ENCODE measurements at regions not wholly inside any gene's neighbourhood (a gene's known extent, or its start where the extent isn't known, plus 50 kb on each side); places are given as distances from the start of the nearest gene placed in this dataset.

DNA sequence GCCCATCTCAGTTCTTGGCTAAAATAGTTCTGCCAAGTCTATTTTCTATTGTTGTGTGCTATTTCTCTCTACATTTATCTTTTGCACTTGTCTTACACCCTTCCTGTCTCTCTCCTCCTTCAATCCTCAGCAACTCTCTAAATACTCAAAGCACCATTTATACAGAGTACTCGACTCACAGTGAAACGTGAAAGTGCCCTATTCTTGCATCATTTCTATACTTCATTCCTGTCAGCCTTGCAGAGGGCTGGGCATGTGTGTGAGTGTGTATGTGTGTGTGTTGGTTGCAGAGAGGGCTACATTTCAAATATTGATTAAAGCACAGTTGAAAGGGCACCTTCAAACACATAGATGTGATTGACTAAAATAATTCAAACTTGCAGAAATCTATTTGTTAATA, 373.2 kb upstream of the MANEA start:
- Histone ChIP-seq H4K20me1 (ENCODE audit: low read depth) (no peaks in the 10 kb centered on the region), H3K79me2 (ENCODE audit: low read depth) (no peaks in the 10 kb centered on the region), H3K27ac (no peak overlapping the region), H3K9ac (no peak overlapping the region), H3K9me3 (ENCODE audit: low read depth) (no peaks in the 10 kb centered on the region), H3K4me1 (no peaks in the 10 kb centered on the region), H2AFZ (replicated peaks) (no peak overlapping the region), H3K4me3 (no peak overlapping the region), H3K27me3 (no peaks in the 10 kb centered on the region), H3K36me3 (no peaks in the 10 kb centered on the region), H3K4me2 (no peak overlapping the region), H3F3A (ENCODE audit: low read depth) (peaks cover 9% of the 10 kb centered on the region)
- Mint-ChIP-seq H3K9me3 (no peaks in the 10 kb centered on the region), H3K4me1 (no peaks in the 10 kb centered on the region), H3K36me3 (no peaks in the 10 kb centered on the region), H3K27ac (no peak overlapping the region), H3K27me3 (ENCODE audit: insufficient read depth, low read depth) (peaks cover 2% of the 10 kb centered on the region), H3K4me3 (no peak overlapping the region)
- TF ChIP-seq, protein P1, sequence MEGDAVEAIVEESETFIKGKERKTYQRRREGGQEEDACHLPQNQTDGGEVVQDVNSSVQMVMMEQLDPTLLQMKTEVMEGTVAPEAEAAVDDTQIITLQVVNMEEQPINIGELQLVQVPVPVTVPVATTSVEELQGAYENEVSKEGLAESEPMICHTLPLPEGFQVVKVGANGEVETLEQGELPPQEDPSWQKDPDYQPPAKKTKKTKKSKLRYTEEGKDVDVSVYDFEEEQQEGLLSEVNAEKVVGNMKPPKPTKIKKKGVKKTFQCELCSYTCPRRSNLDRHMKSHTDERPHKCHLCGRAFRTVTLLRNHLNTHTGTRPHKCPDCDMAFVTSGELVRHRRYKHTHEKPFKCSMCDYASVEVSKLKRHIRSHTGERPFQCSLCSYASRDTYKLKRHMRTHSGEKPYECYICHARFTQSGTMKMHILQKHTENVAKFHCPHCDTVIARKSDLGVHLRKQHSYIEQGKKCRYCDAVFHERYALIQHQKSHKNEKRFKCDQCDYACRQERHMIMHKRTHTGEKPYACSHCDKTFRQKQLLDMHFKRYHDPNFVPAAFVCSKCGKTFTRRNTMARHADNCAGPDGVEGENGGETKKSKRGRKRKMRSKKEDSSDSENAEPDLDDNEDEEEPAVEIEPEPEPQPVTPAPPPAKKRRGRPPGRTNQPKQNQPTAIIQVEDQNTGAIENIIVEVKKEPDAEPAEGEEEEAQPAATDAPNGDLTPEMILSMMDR (IDR thresholded peaks at IDR 0.05): no peak
- TF ChIP-seq EZH2phosphoT487 (IDR thresholded peaks at IDR 0.05) (no peak), EZH2 (IDR thresholded peaks at IDR 0.05) (no peak)
- DNase-seq (ENCODE audit: low spot score): no peak

DNA sequence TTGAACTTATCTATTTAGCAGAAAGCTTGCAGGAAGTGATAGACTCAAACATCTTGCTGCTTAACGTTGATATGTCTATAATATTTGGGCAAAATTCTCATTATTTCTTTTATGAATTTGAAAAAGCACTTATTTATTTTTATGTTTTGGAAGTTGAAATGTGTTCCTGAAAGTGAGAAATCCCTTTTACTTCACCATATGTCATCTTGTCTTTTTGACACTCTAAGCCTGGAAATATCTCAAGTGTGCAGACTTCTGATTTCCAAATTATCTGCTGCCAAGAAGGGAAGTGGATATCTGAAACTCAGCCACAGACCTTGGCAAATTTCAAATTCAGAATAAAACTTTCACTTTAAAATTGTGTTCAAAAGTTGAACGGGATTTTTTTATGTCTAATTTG, 368.7 kb upstream of the MANEA start:
- Histone ChIP-seq H3K36me3 (no peaks in the 10 kb centered on the region), H4K20me1 (ENCODE audit: low read depth) (no peaks in the 10 kb centered on the region), H3K4me3 (no peak overlapping the region), H3K4me2 (no peak overlapping the region), H3K9ac (no peak overlapping the region), H3K9me3 (ENCODE audit: low read depth) (no peaks in the 10 kb centered on the region), H3K27ac (no peak overlapping the region), H3K4me1 (no peaks in the 10 kb centered on the region), H3K79me2 (ENCODE audit: low read depth) (no peaks in the 10 kb centered on the region), H3K27me3 (no peaks in the 10 kb centered on the region), H3F3A (ENCODE audit: low read depth) (peaks cover 9% of the 10 kb centered on the region), H2AFZ (replicated peaks) (no peak overlapping the region)
- no peak overlapping the region for H3K4me3 Mint-ChIP-seq
- no peaks in the 10 kb centered on the region for H3K4me1 Mint-ChIP-seq
- TF ChIP-seq EZH2 (IDR thresholded peaks at IDR 0.05) (no peak), EZH2phosphoT487 (IDR thresholded peaks at IDR 0.05) (no peak)
- H3K9me3 Mint-ChIP-seq: no peaks in the 10 kb centered on the region
- no peaks in the 10 kb centered on the region for H3K36me3 Mint-ChIP-seq
- no peaks in the 10 kb centered on the region for H3K27me3 Mint-ChIP-seq (ENCODE audit: insufficient read depth, low read depth)
- DNase-seq (ENCODE audit: low spot score): no peak
- H3K27ac Mint-ChIP-seq: no peak overlapping the region

DNA sequence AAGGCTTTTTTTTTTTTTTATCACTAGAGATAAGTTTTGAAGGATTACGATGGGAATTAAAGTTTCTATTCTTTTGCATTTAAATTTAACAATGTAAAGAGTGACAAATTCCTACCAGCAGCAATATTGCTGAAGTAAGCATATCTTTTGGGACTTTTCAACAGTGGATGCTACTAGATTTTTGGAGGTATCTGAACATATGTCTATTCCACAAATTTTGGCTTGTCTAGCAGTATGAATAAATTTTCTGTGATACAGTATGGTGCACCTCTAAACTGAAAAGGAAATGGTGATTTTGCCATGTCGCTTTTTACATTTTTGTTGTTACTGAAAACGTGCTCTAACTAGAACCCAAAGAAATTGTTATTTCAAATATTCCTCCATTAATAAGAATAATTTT, 368.3 kb upstream of the MANEA start:
- Histone ChIP-seq H3K4me3 (no peak overlapping the region), H3K36me3 (no peaks in the 10 kb centered on the region), H3K79me2 (ENCODE audit: low read depth) (no peaks in the 10 kb centered on the region), H3F3A (ENCODE audit: low read depth) (peaks cover 9% of the 10 kb centered on the region), H4K20me1 (ENCODE audit: low read depth) (no peaks in the 10 kb centered on the region), H3K4me1 (no peaks in the 10 kb centered on the region), H2AFZ (replicated peaks) (no peak overlapping the region), H3K9me3 (ENCODE audit: low read depth) (no peaks in the 10 kb centered on the region), H3K4me2 (no peak overlapping the region), H3K27me3 (no peaks in the 10 kb centered on the region), H3K9ac (no peak overlapping the region), H3K27ac (no peak overlapping the region)
- Mint-ChIP-seq H3K27ac (no peak overlapping the region), H3K4me1 (no peaks in the 10 kb centered on the region), H3K4me3 (no peak overlapping the region), H3K36me3 (no peaks in the 10 kb centered on the region), H3K27me3 (ENCODE audit: insufficient read depth, low read depth) (no peaks in the 10 kb centered on the region), H3K9me3 (no peaks in the 10 kb centered on the region)
- DNase-seq (ENCODE audit: low spot score): no peak
- no peak for TF ChIP-seq EZH2phosphoT487 (IDR thresholded peaks at IDR 0.05)
- no peak for TF ChIP-seq EZH2 (IDR thresholded peaks at IDR 0.05)
- TF ChIP-seq, protein P1 (IDR thresholded peaks at IDR 0.05): no peak

DNA sequence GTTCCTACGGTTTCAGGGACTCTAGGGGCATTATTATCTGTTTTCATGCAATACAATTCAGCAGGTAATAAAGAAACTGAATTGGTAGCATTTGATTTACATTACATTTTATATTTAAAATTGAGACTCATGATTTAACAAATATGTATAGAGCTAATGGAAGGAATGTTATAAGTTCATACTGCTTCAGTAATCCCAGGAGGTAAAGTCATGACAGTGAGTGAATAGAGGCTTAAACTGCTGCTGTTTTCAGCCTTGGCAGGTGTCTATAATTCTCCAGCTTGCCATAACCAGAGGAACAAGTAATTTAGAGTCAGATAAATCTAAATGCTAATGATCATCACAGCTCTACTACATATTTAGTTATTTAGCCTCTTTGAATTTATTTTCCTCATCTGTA, 360.8 kb upstream of the MANEA start:
- Histone ChIP-seq H3K27ac (no peak overlapping the region), H4K20me1 (ENCODE audit: low read depth) (no peaks in the 10 kb centered on the region), H3F3A (ENCODE audit: low read depth) (no peaks in the 10 kb centered on the region), H3K4me3 (no peak overlapping the region), H2AFZ (replicated peaks) (no peak overlapping the region), H3K4me1 (no peaks in the 10 kb centered on the region), H3K9ac (no peak overlapping the region), H3K36me3 (no peaks in the 10 kb centered on the region), H3K79me2 (ENCODE audit: low read depth) (no peaks in the 10 kb centered on the region), H3K9me3 (ENCODE audit: low read depth) (no peaks in the 10 kb centered on the region), H3K27me3 (no peaks in the 10 kb centered on the region), H3K4me2 (no peak overlapping the region)
- no peak for TF ChIP-seq EZH2 (IDR thresholded peaks at IDR 0.05)
- no peak for TF ChIP-seq EZH2phosphoT487 (IDR thresholded peaks at IDR 0.05)
- TF ChIP-seq, protein P1 (IDR thresholded peaks at IDR 0.05): no peak
- Mint-ChIP-seq H3K27me3 (ENCODE audit: insufficient read depth, low read depth) (no peaks in the 10 kb centered on the region), H3K4me3 (no peak overlapping the region), H3K27ac (no peak overlapping the region), H3K9me3 (no peaks in the 10 kb centered on the region), H3K4me1 (no peaks in the 10 kb centered on the region), H3K36me3 (no peaks in the 10 kb centered on the region)
- DNase-seq (ENCODE audit: low spot score): no peak

Data from neural progenitor cell (in vitro differentiated cells).